ENCODE measurements at regions not wholly inside any gene's neighbourhood (a gene's known extent, or its start where the extent isn't known, plus 50 kb on each side); places are given as distances from the start of the nearest gene placed in this dataset.
"Not testable (repeated sequence)": the region's sequence is repeated elsewhere in the genome, so short reads cannot be mapped to it uniquely, and the experiment has no call there.

- DNase-seq = no peak
Measured at GRCh38 chr3:40911264-40911663, 288.0 kb upstream of the CTNNB1 start.

DNA sequence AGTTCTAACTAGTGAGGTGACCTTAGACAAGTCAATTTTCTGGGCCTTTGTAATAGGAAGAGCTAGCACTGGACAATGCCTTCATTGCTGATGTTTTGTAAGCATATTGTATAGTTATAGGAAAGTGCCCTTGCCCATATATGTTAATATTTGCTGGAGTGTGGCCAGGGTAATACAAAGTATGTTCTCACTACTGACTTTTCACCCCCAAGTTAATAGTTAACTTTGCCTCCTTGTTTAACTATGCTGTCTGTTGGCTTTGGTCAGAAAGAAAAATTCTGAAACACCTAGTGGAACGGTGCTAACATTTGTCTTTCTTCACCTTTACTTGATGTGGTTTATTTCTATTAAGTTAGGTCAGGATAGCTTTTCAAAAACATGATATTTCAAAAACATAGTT lies 287.4 kb upstream of the CTNNB1 start:
- peak; percentile 55 for DNase-seq

DNA sequence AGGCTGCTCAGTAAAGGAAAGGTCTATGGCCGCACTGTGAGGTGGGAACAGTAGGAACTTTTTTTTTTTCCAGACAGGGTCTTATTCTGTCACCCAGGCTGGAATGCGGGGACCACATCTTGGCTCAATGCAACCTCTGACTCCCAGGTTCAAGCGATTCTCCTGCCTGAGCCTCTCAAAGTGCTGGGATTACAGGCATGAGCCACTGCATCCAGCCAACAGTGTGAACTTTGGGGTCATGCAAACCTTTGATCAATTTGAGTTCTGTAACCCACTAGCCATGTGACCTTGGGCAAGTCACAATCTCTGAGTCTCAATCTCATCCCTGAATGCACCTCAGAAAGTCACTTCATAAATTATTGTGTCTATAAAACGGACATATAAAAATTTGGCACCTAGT lies 286.8 kb upstream of the CTNNB1 start:
- DNase-seq = no peak

GRCh38 chr3:40913192-40913591 lies 286.1 kb upstream of the CTNNB1 start:
- DNase-seq = no peak

DNA sequence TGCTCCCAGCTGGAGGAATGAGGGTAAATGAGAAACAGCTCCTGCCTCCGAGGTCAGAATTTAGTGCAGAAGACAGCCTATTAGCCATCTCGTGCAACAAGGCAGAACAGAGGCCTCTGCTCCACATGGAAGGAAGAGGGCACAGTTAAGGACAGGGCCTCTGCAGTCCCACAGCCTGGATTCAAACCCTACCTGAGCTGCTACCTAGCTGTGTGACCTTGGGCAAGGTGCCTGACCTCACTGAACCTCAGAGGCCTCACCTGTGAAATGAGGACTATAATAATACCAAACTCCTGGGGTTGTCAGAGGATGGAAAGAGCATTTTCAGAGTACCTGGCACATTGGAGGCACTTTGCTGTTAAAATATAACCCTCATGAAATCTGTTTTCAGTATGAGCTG lies 285.7 kb upstream of the CTNNB1 start:
- no peak for DNase-seq

DNA sequence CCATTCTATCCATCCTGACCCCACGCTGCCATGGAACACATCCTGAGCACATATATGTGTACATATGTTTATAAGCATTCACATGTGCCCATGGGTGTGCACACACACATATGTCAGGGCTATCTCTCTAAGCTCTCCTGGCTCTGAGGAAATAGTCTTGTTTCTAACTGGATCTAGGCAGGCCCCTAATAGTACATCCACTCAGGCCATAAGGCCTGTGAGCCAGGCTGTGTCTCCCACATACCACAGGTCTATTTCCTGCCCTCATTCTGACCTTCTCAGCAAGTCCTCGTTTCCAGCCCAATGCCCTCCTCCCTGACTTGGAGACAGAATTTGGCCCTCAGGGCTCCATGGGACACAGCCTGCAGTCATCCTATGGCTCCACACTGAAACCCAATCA lies 284.8 kb upstream of the CTNNB1 start:
- DNase-seq = no peak

DNA sequence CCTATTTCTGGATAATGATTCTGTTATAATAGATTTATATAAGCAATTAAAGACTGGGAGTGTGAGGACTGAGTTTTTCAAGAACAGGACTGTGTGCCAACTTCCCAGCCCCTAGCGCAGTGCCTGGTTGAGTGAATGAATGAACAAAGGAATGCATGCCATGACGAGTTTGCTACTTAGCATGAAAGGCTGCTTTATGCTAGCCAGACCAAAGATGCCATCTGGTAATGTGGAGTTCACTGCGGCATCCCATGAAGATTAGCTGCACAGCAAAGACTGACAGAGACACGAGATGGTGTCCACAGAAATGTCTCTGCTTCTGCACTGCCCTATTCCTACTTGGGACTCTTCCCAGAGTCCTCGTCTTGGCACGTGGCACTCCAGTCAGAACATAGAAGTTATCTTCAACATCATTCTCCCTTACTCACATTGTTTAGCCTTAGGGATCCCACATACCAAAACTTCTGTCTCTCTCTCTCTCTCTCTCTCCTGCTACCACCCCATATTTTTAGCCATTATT lies 283.9 kb upstream of the CTNNB1 start:
- no peak for DNase-seq

DNA sequence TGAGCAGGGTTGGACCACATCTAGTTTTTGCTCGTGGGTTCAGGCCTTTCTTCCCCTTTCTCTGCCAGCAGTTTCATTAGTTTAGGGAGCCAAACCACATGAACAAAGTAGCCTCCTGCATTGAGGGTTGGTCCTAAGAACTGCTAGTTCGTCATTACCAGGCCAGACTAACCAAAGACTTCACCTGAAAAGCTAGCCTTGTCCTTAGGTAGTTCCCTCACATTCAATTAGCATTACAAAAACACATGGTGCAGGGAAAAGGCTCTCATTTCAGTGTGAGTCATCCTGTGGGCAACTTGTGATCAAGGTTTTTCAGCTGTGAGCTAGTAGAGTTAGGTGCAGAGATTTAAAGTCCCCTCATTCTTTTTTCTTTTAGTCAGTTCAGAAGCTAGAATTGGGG lies 279.3 kb upstream of the CTNNB1 start:
- peak; percentile 39 for DNase-seq

- no peak for DNase-seq
Measured at GRCh38 chr3:40921251-40921650, 278.1 kb upstream of the CTNNB1 start.

- peak; percentile 13 for DNase-seq
Measured at GRCh38 chr3:40923143-40923542, 276.2 kb upstream of the CTNNB1 start.

GRCh38 chr3:40923651-40924050 lies 275.7 kb upstream of the CTNNB1 start:
- DNase-seq = no peak

DNA sequence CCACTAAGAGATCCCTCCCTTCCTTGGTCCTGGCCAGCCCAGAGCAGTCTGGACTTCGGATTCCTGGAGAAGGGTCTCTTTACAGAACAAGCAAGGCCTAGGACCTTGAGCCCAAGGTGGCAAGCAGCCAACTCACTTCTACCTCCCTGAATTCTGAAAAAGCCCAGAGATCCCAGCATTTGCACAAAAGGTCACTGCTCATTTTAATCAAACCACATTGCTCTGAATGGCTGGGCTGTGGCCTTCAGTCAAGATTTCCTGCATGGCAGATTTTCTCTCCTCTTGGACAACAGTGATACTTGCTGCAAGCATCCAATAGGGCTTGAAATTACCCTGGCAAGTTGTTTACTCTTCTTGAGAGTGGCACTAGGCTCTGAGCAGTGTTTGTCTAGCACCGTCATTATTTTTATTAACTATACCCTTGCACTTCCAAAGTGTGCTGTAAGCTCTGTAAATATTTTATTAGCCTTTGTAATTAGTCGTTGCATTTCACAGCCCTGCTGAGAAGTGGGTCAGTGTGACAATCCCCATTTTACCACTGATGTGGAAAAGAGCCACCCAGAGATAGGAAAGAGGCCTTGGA lies 274.7 kb upstream of the CTNNB1 start:
- DNase-seq = no peak

GRCh38 chr3:40925231-40925630 lies 274.1 kb upstream of the CTNNB1 start:
- DNase-seq = no peak

- DNase-seq = no peak
Measured at GRCh38 chr3:40930131-40930538, 269.2 kb upstream of the CTNNB1 start.

DNA sequence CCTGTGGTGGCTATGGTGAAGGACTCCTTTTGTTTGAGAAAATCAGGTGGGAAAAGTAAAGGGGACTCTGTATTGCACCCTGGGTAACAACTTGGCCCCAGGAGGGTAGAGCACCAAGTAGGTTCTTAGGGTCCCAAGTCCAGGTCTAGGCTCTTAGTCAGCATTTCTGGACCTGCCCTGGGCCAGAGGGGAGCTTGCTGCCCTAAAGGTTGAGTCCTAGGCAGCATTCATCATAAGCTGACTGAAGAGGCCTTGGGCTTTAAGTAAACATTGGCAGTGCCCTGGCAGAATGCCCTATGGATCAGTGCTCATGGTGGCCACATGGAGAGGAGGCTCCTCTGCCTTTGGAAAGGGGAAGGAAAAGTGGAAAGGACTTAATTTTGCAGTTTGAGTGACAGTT lies 268.5 kb upstream of the CTNNB1 start:
- DNase-seq = no peak

- no peak for DNase-seq
Measured at GRCh38 chr3:40938591-40938990, 260.7 kb upstream of the CTNNB1 start.

GRCh38 chr3:40939030-40939740 lies 260.1 kb upstream of the CTNNB1 start:
- DNase-seq = no peak

DNA sequence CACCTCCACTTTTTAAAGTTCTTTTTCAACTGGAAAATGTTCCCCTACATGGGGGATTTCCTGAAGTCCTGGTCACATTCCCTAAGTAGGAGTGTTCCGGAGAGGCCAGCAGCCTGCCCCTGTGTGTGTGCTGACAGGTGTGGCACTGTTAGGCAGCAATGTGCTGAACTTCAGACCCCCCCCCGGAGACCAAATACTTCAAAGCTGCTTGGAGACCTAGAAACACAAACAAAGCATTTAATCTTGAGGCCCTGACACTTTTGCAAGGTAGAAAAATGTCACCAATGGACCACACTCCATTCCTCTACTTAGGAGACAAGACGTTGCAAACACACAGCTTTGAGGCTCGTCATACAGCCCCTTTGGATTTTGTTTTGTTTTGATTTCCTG lies 259.6 kb upstream of the CTNNB1 start:
- DNase-seq = no peak

GRCh38 chr3:40940651-40941050 lies 258.7 kb upstream of the CTNNB1 start:
- no peak for DNase-seq

GRCh38 chr3:40947022-40947421 lies 252.3 kb upstream of the CTNNB1 start:
- not testable (repeated sequence) for DNase-seq

- not testable (repeated sequence) for DNase-seq
Measured at GRCh38 chr3:40949347-40949746, 250.0 kb upstream of the CTNNB1 start.

- no peak for DNase-seq
Measured at GRCh38 chr3:40951636-40952035, 247.7 kb upstream of the CTNNB1 start.

DNA sequence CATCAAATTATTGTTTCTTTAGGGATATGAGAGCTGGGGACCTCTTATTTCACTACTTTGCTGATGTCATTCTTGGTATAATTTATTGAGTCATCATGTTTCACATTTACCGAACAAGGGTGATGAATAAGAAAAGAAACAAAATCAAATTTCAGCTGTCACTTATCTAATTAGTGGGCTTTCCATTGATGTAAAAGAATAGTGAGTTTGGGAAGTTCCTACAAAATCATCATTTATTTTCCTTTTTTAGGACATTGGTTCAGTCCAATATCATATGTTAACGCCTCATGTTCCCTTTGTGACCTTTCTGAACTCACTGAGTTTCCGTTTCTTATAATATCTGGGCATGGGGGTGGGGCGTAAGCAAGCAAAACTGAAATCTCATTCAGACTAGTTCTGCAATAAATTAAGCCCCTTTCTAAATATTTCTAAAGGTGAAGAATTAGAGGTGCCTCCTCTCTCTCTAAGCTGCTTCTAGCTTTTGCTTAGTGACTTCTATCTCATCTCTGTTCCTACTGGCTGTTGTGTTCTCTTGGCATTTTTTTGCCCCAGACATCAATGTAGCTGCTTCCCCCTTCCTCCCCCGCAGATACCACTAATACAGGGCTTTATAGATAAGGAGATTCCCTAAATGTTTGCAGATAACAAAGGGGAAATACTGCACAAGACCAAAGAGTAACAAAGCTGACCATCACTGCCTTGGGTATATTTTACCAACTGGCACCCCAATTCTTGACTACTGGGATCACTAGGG lies 238.0 kb upstream of the CTNNB1 start:
- DNase-seq = no peak

GRCh38 chr3:40962721-40963120 lies 236.6 kb upstream of the CTNNB1 start:
- no peak for DNase-seq
